ENCODE measurements at regions not wholly inside any gene's neighbourhood (a gene's known extent, or its start where the extent isn't known, plus 50 kb on each side); places are given as distances from the start of the nearest gene placed in this dataset.
"Not testable (repeated sequence)": the region's sequence is repeated elsewhere in the genome, so short reads cannot be mapped to it uniquely, and the experiment has no call there.

- intact Hi-C loops (cut with DNase I); H3K4me3 ChIP-seq (ENCODE audit: low read length); H3K27me3 ChIP-seq (ENCODE audit: control insufficient read depth, insufficient read depth); H3K4me1 ChIP-seq (ENCODE audit: control insufficient read depth, insufficient read depth, low read length); DNase-seq; H3K27ac ChIP-seq (ENCODE audit: low read length); ATAC-seq; H3K9me3 ChIP-seq (ENCODE audit: control insufficient read depth, low read length): not testable (repeated sequence)
- WGBS = 89% methylated on average over 4 of the region's 4 CpGs
These were observed 55.1 kb upstream of the KIF2A start for GRCh38 chr5:62250919-62251318.

DNA sequence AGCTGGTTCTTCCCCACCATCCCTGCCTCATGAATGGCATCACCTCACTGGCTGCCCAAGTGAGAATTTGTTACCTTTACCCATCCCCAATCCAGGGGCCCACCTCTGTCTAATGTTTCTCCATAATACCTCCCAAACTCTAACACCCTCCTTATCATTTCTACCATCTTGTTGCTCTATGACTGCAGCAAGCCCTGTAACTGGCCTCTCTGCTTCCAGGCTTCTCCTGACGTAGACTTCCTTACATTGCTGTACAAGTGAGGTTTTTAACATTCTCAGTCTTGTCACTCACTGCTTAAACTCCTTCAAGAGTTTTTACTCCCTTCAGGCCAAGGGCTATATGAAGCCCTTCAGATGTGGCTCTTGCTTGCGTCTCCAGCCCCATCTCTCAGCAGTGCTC is 53.5 kb upstream of the KIF2A start:
- WGBS = 90% methylated on average over 2 of the region's 2 CpGs
- not testable (repeated sequence) for H3K27ac ChIP-seq (ENCODE audit: low read length)

DNA sequence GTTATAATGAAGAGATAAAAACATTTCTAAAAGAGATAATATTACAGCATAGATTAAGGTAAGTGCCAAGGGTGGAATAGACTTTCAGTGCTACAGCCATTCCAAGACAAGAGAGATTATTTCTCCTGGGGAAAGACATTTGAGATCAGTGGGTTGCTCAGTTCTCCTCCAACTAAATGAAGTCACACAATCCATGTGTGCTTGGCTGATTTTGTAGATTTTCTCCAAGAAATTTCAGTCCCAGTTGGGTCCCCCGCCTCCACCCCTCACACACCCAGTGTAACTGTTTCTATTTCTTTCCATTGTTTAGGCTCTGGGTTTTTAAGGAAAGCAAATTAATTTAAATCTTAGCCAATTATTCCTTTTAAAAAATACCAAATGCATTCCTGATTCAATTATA is 50.5 kb upstream of the KIF2A start:
- DNase-seq; H3K4me3 ChIP-seq (ENCODE audit: low read length); H3K9me3 ChIP-seq (ENCODE audit: control insufficient read depth, low read length); H3K27me3 ChIP-seq (ENCODE audit: control insufficient read depth, insufficient read depth); intact Hi-C loops (cut with DNase I); H3K4me1 ChIP-seq (ENCODE audit: control insufficient read depth, insufficient read depth, low read length); H3K27ac ChIP-seq (ENCODE audit: low read length); ATAC-seq: not testable (repeated sequence)
- 76% methylated on average over 1 of the region's 1 CpG for WGBS

More for the DNA sequence above, 53.5 kb upstream of the KIF2A start:
- H3K4me1 ChIP-seq (ENCODE audit: control insufficient read depth, insufficient read depth, low read length); ATAC-seq; H3K27me3 ChIP-seq (ENCODE audit: control insufficient read depth, insufficient read depth); DNase-seq; H3K9me3 ChIP-seq (ENCODE audit: control insufficient read depth, low read length); intact Hi-C loops (cut with DNase I); H3K4me3 ChIP-seq (ENCODE audit: low read length): not testable (repeated sequence)

- intact Hi-C loops (cut with DNase I) = no loop called here
- H3K4me3 ChIP-seq (ENCODE audit: low read length) = no peak overlapping the region
- no peaks in the 10 kb centered on the region for H3K27me3 ChIP-seq (ENCODE audit: control insufficient read depth, insufficient read depth)
- H3K27ac ChIP-seq (ENCODE audit: low read length) = no peak overlapping the region
- no peaks in the 10 kb centered on the region for H3K9me3 ChIP-seq (ENCODE audit: control insufficient read depth, low read length)
- DNase-seq (no peak), ATAC-seq (peak in 1 of 2 donors; percentile 52)
- H3K4me1 ChIP-seq (ENCODE audit: control insufficient read depth, insufficient read depth, low read length) = no peaks in the 10 kb centered on the region
- 24% methylated on average over 8 of the region's 8 CpGs for WGBS
These were observed 49.6 kb upstream of the KIF2A start for GRCh38 chr5:62256161-62257019.

Data from right cardiac atrium (tissue), 5 donors.